ENCODE measurements at regions not wholly inside any gene's neighbourhood (a gene's known extent, or its start where the extent isn't known, plus 50 kb on each side); places are given as distances from the start of the nearest gene placed in this dataset.
"Not testable (repeated sequence)": the region's sequence is repeated elsewhere in the genome, so short reads cannot be mapped to it uniquely, and the experiment has no call there.

DNA sequence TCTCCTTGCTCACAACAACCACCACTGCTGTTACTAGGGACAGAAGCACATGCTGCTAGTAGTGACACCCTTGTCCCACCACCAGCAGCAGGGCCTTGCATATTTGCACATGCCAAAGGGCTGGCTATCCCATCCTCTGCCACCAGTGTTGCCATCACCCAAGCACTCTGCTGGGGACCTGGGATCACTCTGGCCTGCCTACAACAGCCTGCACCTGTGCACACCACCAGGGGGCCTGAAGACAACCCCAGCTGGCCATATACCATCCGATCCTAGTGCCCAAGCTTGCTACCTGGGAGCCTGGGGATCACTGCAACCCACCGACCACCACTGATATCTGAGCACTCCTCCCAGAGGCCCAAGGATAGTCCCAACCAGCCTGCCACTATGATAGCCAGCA is 99.9 kb upstream of the FANCL start:
- H3K9me3 ChIP-seq = no peaks in the 10 kb centered on the region
- H3K27ac ChIP-seq = no peak overlapping the region
- intact Hi-C loops (cut with DNase I) = no loop called here
- no peaks in the 10 kb centered on the region for H3K4me1 ChIP-seq
- no peak for ATAC-seq
- TF ChIP-seq, protein P1, sequence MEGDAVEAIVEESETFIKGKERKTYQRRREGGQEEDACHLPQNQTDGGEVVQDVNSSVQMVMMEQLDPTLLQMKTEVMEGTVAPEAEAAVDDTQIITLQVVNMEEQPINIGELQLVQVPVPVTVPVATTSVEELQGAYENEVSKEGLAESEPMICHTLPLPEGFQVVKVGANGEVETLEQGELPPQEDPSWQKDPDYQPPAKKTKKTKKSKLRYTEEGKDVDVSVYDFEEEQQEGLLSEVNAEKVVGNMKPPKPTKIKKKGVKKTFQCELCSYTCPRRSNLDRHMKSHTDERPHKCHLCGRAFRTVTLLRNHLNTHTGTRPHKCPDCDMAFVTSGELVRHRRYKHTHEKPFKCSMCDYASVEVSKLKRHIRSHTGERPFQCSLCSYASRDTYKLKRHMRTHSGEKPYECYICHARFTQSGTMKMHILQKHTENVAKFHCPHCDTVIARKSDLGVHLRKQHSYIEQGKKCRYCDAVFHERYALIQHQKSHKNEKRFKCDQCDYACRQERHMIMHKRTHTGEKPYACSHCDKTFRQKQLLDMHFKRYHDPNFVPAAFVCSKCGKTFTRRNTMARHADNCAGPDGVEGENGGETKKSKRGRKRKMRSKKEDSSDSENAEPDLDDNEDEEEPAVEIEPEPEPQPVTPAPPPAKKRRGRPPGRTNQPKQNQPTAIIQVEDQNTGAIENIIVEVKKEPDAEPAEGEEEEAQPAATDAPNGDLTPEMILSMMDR (IDR thresholded peaks at IDR 0.05) = no peak
- no peaks in the 10 kb centered on the region for H3K36me3 ChIP-seq (ENCODE audit: insufficient read depth in 1 of 2, low read depth in 1 of 2)
- no peak overlapping the region for H3K4me3 ChIP-seq
- DNase-seq = no peak
- H3K27me3 ChIP-seq (ENCODE audit: insufficient read depth in 3 of 3, low read length in 2 of 3) = no peaks in the 10 kb centered on the region
- WGBS, 3 donors = 87 to 94% (median 88%) methylated on average over 2 of the region's 2 CpGs

DNA sequence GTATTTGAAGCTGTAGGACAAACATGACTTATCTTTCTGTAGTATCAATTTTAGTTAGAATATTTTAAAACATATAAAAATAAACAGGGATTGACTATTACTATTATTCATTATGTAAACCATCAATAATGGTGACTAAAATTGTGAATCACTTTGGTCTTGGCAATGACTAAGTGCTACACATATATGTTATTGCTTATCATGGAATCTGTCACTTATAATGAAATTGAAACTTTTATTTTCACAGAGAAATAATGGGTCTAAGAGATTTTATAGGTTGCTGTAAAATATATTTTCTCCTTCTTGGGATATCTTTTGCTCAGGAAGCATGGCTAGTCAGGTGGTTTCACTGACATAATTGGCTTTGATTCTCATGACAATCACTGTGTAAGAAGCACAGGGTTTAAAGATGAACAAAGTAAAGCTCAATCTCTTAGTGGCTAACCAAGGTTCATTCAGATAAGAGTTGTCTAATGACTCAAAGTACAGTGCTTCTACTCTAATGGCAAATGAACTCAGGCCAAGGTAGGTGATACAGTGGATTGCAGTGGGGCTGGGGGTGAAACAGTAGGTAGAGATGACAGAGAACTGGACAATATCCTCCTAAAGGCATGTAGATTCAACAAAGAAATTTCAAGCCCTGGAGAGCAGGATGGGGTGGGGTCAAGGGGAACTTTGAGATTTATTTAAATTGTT is 98.6 kb upstream of the FANCL start:
- Histone ChIP-seq H3K27me3 (ENCODE audit: insufficient read depth in 3 of 3, low read length in 2 of 3) (no peaks in the 10 kb centered on the region), H3K4me1 (no peaks in the 10 kb centered on the region), H3K36me3 (ENCODE audit: insufficient read depth in 1 of 2, low read depth in 1 of 2) (no peaks in the 10 kb centered on the region), H3K27ac (no peak overlapping the region), H3K9me3 (no peaks in the 10 kb centered on the region), H3K4me3 (no peak overlapping the region)
- intact Hi-C loops (cut with DNase I) = no loop called here
- TF ChIP-seq, protein P1 (IDR thresholded peaks at IDR 0.05) = no peak
- no peak for DNase-seq
- no peak for ATAC-seq

DNA sequence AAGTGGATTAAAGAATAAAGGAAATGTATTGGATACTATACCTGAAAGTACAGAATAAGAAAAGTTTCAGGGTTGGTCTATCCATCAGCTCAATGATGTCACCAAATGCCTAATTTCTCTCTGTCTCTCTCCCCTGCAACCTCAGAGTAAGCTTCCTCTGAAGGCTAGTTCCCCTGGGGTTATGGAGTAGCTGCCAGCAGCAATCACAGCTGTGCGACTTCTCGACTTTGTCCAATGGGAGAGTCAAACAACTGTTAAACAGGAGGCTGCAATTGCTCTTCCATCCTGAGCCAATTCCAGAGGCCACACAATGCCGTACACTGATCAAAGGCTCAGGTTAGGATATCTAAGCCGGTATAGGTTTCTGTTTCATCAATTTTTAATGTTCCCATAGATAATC is 95.3 kb upstream of the FANCL start:
- Histone ChIP-seq H3K9me3 (no peaks in the 10 kb centered on the region), H3K36me3 (ENCODE audit: insufficient read depth in 1 of 2, low read depth in 1 of 2) (no peaks in the 10 kb centered on the region), H3K4me1 (no peaks in the 10 kb centered on the region), H3K4me3 (no peak overlapping the region), H3K27me3 (ENCODE audit: insufficient read depth in 3 of 3, low read length in 2 of 3) (no peaks in the 10 kb centered on the region), H3K27ac (no peak overlapping the region)
- TF ChIP-seq, protein P1 (IDR thresholded peaks at IDR 0.05) = no peak
- WGBS, 3 donors = 19 to 36% (median 26%) methylated on average over 4 of the region's 4 CpGs
- intact Hi-C loops (cut with DNase I) = no loop called here
- DNase-seq (no peak), ATAC-seq (no peak)

GRCh38 chr2:58334414-58334813 is 93.3 kb upstream of the FANCL start:
- TF ChIP-seq, protein P1 (IDR thresholded peaks at IDR 0.05) = no peak
- Histone ChIP-seq H3K4me1 (no peaks in the 10 kb centered on the region), H3K4me3 (no peak overlapping the region), H3K9me3 (no peaks in the 10 kb centered on the region), H3K36me3 (ENCODE audit: insufficient read depth in 1 of 2, low read depth in 1 of 2) (no peaks in the 10 kb centered on the region), H3K27ac (no peak overlapping the region), H3K27me3 (ENCODE audit: insufficient read depth in 3 of 3, low read length in 2 of 3) (no peaks in the 10 kb centered on the region)
- no peak for ATAC-seq
- 76 to 81% (median 77%) methylated on average over 5 of the region's 5 CpGs for WGBS, 3 donors
- no peak for DNase-seq
- intact Hi-C loops (cut with DNase I) = no loop called here

- H3K36me3 ChIP-seq (ENCODE audit: insufficient read depth in 1 of 2, low read depth in 1 of 2); ATAC-seq; H3K27ac ChIP-seq; H3K9me3 ChIP-seq; H3K4me1 ChIP-seq; H3K4me3 ChIP-seq; intact Hi-C loops (cut with DNase I); DNase-seq; H3K27me3 ChIP-seq (ENCODE audit: insufficient read depth in 3 of 3, low read length in 2 of 3): not testable (repeated sequence)
- WGBS, 3 donors = 87 to 91% (median 89%) methylated on average over 18 of the region's 18 CpGs
Observed at GRCh38 chr2:58325296-58325895, 84.3 kb upstream of the FANCL start.
